Ureter (tissue), 1 donor: ENCODE measurements at regions not wholly inside any gene's neighbourhood (a gene's known extent, or its start where the extent isn't known, plus 50 kb on each side); places are given as distances from the start of the nearest gene placed in this dataset.

ENCODE experiments used
- DNase-seq: peaks from one replicate; pipeline ENCODE4 v3.0.0-alpha.2; 2020; ENCODE audit warnings: low spot score
- donor health status: DM: yes; HTN: yes; CAD: no.

DNA sequence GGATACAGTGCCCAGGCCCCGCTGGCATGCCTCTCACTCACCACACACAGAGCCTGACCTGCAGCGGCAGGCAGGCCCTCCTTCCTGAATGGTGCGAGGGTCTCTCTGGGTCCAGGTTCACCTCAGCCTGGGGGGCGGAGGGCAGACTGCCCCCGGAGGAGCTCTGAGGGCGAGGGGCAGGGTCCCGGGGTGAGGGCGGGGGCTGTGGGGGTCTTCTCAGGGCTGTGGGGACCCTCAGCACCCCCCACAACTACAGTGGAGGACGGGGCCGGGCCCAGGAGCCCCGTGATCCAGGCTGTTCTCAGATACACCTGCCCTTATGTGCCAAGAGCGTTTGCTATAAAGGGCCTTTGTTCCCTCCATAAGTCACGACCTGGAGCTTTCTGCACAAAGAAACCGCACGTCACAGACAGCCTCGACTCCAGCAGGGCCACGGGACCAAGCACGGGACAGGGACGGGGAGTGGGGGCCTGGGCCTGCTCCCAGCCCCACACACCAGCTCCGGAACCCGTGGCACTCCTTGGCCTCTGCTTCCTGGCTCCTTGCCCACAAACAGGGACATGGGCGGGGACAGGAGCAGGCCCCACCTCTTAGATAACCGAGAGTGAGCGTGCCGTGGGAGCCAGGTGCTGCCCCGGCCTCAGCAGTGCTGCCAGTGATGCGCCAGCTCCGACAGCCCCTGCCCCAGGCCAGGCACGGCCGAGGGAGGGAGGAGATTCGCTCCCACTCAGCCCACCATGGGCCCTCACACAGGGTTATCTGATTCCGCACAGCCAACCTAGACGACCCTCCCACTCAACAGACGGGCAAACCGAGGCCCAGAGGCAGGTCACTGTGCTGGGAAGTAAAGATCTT is 101.9 kb downstream of the RFLNA start:
- no peak for DNase-seq

DNA sequence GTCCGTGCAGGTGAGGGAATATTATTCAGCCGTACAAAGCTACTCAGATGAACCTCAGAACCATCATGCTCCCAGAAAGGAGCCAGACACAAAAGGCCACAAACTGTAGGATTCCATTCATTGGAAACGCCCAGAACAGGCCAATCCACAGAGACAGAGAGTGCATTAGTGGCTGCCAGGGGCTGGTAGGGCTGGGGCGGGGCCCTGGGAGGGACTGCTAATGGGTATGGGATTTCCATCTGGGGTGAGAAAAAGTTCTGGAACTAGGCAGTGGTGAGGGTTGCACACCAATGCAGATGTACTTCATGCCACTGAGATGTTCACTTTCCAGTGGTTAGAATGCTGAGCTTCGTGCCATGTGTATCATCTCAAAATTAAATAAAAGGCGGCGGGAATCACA is 101.1 kb downstream of the RFLNA start:
- DNase-seq: no peak

DNA sequence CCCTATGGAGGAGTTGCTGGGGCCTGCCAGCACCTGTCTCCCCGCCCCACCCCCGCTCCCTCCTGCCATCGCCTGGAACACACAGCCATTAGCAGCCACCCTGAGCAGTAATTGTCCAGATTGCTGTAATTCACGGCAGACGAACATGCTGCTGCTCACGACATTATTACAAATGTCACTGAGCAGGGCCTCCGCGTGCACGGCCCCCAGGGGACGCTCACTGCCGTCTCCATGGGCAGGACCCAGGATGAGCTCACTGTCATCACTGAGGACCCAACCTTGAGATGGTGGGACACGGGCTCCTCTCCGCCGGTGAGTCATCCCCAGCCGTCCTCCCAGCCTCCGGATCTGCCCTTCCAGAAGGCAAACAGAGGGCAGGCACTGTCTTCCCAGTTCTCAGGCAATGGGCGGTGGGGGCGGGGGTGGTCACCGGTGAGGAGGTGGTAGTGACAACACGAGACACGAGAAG is 100.4 kb downstream of the RFLNA start:
- DNase-seq: no peak

DNA sequence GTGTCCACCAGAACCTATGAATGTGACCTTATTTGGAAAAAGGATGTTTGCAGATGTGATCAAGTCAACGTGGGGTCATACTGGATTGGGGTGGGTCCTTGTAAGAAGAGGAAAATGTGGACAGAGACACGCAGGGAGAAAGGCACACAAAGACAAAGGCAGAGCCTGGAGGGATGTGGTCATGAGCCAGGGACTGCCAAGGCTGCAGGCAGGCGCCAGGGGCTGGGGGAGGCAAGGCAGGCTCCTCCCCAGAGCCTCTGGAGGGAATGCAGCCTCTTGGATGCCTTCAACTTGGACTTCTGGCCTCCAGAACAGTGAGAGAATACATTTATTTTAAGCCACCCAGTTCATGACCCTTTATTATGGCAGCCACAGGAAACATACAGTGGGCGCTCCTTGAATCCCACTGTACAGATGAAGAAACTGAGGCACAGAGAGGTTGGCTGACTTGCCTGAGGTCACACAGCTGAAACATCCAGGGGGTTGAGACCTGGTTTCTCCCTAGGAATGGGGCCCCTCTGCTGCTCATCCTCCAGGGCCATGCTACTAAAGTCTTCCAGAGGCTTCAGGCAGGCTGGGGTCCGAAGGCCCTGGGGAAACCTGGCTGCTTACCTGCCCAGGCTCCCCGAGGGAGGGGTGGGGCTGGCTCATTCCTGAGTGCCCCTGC is 99.7 kb downstream of the RFLNA start:
- no peak for DNase-seq

DNA sequence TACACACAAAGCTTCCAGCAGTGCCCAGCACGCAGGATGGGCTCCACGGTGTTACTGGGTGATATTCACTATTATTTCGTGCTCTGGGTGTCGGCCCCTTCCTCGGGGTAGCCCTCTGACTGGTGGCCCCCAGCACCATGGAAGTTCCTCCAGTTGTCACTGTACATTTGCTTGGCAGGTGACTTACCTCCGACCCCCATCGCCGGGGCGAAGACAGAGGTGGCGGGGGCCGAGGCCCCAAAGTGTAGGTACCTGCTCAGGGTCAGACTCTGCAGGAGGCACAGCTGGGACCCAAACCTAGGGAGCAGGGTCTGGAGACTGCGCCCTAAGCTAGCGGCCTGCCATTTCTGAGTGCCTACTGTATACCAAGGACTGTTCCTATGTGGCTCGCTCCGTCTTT is 98.9 kb downstream of the RFLNA start:
- no peak for DNase-seq

DNA sequence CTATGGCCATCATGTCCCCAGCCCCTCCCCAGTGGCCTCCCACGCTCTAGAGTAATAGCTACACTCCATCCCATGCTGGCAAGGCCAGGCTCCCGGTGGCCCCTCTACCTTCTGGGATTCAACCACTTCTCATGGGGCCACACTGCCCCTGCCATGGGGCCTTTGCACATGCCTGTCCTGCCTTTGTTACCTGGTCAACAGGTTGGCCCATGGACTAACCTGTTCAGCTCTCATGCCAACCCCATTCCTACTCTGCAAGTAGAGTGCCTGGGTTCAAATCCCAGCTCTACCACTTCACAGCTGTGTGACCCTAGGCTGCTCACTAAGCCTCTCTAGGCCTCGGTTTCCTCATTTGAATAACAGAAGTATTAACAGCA is 98.5 kb downstream of the RFLNA start:
- no peak for DNase-seq

DNA sequence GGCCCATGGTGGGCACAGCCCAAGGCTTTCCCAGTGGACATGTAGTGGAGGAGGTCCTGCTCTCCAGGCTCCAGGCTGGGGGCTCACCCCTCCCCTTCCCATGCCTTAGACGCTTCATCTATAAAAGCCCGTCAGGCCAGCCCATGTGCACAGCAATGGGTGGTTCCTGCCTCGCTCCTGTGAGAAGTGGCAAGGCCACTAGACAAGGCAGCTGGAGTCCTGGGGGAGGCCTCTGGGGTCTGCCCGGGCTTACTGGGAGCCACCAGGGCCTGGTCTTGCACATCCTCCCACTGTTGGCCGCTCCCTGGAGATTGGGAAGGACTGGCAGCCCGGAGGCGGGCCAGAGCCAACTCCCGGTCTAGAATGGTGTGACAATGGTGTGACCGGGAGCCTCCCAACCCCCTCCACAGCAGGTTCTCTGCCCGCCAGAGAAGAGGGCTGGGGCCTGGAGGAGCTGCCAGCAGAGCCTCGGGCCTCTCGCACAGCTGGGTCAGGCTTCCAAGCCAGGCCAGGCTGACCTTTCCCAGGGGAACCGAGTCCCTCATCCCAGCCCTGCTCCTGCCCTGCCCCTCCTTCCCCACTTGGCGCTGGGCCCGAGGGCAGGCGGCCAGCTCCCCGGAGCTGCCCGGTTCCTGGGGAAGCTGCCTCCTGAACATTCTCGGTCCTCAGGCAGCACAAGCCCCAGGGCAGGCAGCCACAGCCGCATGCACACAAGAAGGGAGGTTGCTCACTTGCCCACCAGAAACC is 97.9 kb downstream of the RFLNA start:
- peak; percentile 91 for DNase-seq

DNA sequence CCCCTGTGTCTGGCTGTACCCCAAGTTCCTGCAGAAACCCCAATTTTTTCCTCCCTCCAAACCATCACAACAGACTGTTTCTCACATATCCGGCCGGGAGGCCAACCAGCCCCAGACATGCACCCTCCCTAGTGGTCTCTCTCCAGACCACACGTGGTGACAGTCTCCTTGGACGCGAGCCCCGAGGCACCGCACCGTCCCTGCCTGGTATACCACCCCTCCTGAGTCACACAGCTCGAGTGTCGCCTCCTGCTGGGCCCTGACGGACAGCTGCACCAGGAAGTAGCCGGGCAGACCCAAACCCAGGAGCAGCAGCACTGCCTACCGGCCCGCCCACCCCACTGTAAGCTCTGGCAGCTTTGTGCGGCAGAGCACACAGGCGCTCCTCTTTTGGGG is 97.4 kb downstream of the RFLNA start:
- no peak for DNase-seq

DNA sequence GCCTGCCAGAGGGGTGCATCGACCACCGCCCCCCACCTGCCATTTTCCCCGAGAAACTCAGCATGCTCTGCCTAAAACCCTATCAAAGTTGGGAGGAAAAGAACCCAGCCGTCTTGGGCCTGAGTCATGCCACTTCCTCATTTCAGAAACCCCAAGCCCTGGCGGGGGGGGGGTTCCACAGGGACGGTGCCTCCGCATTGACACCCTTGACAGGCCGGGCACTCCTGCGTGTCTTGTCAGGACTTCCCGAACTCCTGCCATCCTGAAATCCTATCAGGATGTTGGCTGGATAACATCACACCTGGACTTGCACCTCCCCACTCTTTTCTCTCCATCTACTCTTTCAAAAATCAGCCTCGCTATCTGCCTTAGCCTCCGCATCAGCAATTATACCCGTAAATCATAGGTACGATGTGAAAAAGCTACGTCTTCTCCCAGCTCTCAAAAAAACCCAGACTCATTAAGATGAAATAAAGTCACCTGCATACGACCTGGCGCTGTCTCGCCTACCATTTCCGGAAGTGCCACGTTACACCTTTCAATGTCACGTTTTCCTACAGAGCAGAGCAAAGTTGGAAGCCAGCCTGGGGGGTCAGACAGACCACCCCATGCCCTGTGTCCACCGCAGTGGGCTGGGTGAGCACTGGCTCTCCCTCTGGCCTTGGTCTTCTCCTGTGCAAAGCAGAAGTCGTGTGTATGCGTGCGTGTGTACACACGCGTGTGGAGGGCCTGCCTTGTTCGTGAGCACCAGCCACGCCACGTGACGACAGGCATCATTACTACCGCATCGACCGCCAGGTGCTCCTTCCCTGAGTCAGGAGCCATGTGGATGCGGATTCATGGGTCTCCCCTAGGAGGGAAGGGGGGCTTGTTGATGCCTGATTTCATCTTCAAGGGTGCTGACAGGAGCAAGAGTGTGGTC is 96.7 kb downstream of the RFLNA start:
- no peak for DNase-seq

DNA sequence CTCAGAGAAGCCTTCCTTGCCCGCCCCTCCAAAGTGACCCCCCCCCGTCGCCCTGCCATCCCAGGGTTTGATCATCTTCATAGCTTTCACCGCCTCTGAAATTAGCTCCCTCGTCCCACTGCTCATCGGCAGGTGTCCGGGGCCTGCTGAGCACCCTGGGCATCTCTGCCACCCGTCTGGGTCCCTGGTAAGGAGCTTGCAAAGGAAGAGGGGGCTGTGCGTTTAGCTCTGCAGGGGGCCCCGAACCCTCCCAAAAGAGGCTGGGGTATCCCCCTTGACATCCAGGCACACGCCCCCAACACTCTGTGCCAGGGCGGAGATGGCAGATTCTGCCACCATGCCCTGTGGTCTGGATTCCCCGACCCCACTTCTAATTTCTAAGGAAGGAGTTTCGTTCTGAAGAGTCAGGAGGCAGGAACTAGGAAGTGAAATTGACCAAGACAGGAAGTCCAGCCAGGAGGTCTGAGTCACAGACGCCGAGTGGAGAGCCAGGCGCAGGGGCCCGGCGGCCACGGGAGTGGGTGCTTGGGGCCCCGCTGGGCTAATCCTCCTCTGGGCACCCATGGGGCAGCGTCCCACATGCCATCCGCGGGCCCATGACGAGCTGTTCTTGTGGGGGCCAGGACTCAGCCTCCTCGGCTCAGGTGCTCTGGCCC is 95.7 kb downstream of the RFLNA start:
- DNase-seq: no peak

DNA sequence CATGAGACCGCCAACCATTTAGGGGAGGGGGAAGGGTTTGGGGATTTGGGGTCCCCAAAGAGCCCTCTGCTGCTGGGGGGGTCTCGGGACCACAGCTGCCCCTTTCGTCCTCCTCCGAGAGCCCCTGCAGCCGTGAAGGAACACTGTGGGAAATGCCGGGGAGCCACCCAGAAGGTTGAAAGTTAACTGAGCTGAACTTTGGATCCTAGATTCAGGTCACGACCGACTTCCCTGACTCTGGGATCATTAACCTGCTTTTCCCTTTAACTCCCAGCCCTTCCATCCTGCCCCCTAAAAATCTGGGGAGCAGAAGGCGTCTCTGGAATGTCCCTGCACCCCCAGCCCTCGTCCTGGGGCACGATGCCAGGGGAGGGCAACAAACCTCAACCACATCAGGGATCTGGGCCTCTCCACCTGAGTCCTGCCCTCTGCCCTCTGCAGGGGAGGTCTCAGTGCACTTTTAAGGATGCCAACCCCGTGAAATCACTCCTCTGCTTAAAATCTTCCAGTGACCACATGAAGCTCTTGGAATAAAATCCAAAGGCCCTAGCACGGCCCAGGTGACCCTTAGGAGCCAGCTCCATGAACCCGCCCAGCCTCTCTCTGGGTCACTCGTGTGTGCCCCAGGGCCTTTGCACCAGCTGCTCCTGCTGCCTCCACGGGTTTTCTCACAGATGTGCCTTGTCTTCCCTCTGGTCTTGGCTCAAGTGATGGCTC is 95.0 kb downstream of the RFLNA start:
- no peak for DNase-seq

DNA sequence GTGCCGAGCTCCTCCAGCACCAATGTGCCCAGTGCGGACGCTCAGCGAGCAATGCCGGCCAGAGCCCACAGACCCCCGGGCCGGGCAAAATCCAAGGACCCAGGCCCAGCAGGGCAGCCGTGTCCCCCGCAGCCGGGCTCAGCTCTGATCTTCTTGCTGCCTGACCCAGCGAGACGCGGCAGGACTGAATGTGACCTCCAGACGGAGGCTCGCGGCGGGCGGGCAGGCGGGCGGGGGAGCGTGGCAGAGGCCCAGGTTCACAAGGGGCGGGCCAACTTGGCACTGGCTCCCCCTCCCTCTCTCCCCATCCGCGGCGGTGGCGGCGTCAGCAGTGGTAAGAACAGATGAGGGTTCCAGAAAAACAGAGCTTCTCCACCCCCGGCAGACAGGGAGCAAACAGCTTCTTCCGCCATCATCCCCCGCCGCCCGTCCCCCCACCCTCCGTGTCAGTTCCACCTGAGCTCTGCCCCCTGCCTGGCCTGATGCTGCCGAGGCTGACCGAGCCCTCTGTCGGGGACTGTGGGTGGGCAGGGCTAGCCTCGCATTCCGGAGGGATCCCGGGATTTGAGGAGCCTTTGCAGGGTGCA is 94.3 kb downstream of the RFLNA start:
- peak; percentile 88 for DNase-seq

DNA sequence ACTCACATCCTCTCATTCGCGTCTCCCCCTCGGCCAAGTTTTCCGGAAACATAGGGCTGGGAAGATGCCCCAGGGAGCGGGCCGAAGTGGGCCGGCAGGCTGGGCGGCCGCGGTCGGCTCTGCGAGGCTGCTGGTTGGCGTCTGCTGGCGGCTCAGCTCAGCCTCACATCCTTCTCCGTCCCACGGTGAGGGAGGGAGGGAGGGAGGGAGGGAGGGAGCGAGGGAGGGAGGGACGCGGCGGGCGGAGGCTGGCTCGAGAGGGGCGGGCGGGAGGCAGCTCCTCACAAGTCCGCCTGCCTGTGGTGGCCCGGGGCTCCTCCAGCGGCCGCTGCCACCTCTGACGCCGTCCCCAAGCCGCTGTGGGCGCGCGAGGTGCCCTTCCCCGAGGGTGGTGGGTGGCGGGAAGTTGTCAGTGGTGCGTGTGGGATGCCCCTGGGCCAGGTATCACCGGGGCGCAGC is 93.8 kb downstream of the RFLNA start:
- peak; percentile 82 for DNase-seq

DNA sequence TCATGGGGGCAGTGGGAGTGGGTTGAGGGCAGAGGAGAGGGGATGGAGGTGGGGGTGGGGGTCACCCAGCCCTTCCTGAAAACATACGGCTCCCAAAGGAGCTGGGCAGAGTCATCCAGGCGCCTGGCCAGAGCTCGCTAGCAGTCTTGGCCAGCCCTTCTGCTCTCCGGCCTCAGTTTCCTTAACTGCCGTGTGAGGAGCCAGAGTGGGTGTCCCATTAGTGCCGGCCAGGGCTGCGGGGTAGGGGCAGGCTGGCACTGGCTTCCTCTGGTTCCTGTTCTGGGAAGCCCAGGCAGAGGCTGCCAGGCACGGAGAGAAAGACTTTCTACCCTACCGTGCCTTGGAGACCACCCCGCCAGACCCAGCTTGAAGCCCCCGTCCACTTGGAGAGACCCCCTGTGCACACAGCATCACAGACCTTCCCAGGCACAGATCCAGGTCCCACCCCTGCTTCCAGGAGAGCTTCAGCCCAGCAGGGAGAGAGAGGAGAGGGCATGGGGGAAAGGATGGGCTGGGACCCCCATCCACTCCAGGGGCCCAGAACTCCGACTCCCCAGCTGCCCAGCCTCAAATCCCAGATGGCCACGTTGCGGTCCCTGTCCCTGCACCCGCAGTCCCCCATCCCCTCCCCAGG is 93.3 kb downstream of the RFLNA start:
- no peak for DNase-seq

DNA sequence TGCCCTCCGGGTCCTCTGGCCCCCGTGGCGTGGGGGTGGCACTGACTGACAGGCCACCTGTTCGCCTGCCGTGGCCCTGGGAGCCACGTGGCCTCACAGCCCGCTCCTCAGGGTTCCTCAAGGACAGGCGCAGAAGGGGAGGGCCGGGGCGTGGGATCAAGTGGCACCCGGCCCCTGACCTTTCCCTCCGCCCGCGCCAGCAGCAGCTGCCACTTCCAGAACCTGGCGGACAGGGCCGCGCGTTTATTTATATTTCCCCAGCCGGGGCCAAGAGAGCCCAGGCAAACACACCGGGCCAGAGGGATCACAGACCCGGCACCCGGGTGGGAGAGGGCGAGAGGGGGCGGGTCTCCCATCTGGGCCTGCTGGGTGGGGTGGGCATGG is 92.6 kb downstream of the RFLNA start:
- DNase-seq: no peak

DNA sequence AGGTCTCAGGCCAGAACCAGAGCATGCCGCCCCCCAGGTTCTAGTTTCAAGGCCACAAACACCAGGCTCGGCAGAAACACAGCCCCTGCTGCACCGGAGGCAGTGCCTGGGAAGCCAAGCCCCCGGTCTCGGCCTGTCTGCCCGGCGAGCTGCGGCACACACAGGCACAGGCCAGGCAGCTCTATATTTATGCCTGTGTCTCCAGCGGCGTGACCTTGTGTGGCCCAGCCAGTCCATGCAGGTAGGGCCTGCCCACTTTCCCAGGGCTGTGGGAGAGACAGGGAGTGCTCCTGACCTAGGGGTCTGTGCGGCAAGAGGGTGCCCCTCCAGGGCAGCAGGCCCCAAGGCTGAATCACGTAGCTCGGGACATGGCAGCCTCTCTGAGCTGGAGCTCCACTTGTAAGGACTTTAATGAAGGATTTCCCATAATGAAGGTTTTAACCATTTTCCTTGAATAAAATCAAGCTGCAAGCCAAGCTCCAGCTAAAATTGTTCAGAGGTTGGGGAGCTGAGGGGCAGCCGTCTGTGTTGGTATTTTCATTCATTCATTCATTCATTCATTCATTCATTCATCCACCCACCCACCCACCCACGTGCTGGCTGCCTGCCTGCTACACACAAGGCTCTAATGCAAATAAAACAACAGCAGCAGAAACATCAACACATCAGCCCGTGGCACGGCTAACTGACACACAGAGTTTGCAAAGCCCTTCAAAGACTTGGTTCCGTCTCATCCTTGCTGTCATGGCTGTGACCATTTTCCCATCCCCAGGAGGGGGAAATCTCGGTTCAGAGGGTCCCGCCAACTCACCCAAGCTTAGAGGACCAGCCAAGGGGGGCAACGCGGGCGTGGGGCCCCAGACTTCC is 92.0 kb downstream of the RFLNA start:
- DNase-seq: no peak

DNA sequence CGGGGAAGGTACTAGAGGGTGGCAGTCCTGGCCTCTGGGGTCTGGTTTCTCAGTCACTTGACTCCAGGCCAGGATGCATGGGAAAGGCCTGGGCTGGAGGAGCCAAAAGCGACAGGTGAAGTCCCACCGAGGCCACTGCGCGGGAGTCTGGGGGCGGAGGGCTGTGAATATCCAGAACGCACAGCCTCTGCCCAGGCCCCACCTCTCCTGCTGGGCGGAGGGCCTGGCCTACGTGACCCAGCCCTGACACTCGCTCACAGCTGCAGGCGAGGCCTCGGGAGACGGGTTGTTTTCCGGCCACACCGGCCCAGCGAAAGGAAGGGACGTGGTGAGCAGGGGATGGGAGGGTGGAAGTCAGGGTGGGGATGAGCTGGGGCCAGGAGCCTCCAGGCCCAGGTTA is 91.2 kb downstream of the RFLNA start:
- no peak for DNase-seq

DNA sequence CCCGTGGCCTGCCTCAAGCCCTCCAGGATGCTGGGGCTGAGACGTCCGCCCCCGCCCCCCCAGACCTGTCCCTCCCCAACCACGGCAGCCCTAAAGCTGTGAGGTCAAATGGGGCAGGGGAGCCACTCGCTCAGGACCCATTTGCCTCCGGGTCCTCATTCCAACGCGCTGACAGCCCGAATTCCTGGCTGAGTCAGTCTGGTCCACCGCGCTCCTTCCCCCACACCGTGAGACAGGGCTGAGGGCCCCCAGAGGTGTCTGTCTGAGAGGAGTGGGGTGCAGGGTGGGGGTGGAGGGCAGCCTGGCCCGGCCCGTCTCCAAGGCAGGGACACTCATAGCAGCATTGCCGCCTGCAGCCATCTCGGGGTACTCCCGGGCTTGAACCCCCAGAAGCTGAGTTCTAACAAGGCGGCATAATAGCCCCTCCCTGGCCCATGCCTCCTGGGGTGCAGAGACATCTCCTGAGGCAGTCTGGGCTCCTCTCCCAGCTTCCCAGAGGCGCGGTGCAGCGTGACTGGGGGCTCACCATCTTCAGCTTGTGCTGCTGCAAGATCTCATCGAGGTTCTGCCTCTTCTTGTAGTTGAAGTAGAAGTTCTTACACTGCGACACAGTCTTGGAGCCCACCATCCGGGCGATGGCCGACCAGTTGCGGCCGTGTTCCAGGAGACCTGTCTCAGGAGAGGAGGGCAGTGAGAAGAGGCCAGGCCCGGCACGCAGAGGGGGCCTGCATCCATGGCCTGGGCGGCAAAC is 90.5 kb downstream of the RFLNA start:
- no peak for DNase-seq
